Endothelial cell of umbilical vein (primary cell): ENCODE measurements at regions not wholly inside any gene's neighbourhood (a gene's known extent, or its start where the extent isn't known, plus 50 kb on each side); places are given as distances from the start of the nearest gene placed in this dataset.

ENCODE experiments used
- BruUV-seq: library from RNA; stranded (reverse); fragments of 400-500 nt; replicated peaks from 2 replicates; lab custom pipeline; 2021; lab: Mats Ljungman, UMichigan
- CTCF ChIA-PET: fragments of 300-600, 350-600 bp; sonication (Branson Sonifier 250); formaldehyde crosslinking; loops from one replicate; lab custom pipeline; 2021; ENCODE audit warnings: antibody characterized with exemption, inconsistent platforms; lab: Charles Lee
- POLR2A ChIA-PET: fragments of 300-600, 350-600 bp; sonication (Branson Sonifier 250); formaldehyde crosslinking; loops from one replicate; lab custom pipeline; 2021; ENCODE audit warnings: antibody characterized with exemption, inconsistent platforms; lab: Charles Lee
- DNase-seq: peaks from one replicate; pipeline ENCODE4 v3.0.0-alpha.2; 2011; ENCODE audit warnings: low read depth, low spot score
- FAIRE-seq: peaks from 2 replicates; lab custom pipeline; 2011; peaks lifted over from hg19 to GRCh38; lab: Jason Lieb, UNC
- H2AFZ ChIP-seq: 2 replicates; pipeline ENCODE4 v1.6.0; 2012; ENCODE audit warnings: low read depth, low read length, control low read depth, inconsistent platforms
- H3K27ac ChIP-seq: 2 replicates; pipeline ENCODE4 v1.5.1; 2011; ENCODE audit warnings: low read depth, mild to moderate bottlenecking, control low read depth, low read length, moderate library complexity; ENCODE audit not compliant: insufficient read depth
- H3K27me3 ChIP-seq, 2 experiments: 2 replicates each; pipeline versions ENCODE4 v1.6.0 to v1.6.1; 2011; ENCODE audit warnings: low read length in 2 of 2, mixed read lengths in 1 of 2; ENCODE audit not compliant: control insufficient read depth in 2 of 2, insufficient read depth in 2 of 2
- H3K36me3 ChIP-seq, 2 experiments: 2 replicates in 1 of 2; 3 replicates in 1 of 2; pipeline ENCODE4 v1.5.1; 2011; ENCODE audit warnings: low read length in 2 of 2, mild to moderate bottlenecking in 1 of 2, moderate library complexity in 1 of 2; ENCODE audit not compliant: control insufficient read depth in 2 of 2, insufficient read depth in 2 of 2; ENCODE audit errors: extremely low read depth in 1 of 2
- H3K4me1 ChIP-seq: 3 replicates; pipeline ENCODE4 v1.5.1; 2011; ENCODE audit warnings: mild to moderate bottlenecking, low read length; ENCODE audit not compliant: control insufficient read depth, insufficient read depth; ENCODE audit errors: extremely low read depth
- H3K4me2 ChIP-seq: 2 replicates; pipeline ENCODE4 v1.6.1; 2011; ENCODE audit warnings: low read length, control low read depth, mixed read lengths; ENCODE audit not compliant: insufficient read depth
- H3K4me3 ChIP-seq, 3 experiments: fragments of 200-600 bp in 1 of 3; sonication (generic), shearing (Covaris generic) in 1 of 3; replicated peaks in 1 of 3; 2 replicates each; pipeline ENCODE4 v1.5.1; 2011 to 2016; ENCODE audit warnings: control low read depth in 3 of 3, low read length in 3 of 3, mild to moderate bottlenecking in 2 of 3, inconsistent platforms in 1 of 3, low read depth in 1 of 3, moderate library complexity in 1 of 3; ENCODE audit not compliant: insufficient read depth in 1 of 3
- H3K79me2 ChIP-seq: 2 replicates; pipeline ENCODE4 v1.6.0; 2012; ENCODE audit warnings: low read length, inconsistent platforms; ENCODE audit not compliant: control insufficient read depth, insufficient read depth
- H3K9ac ChIP-seq: replicated peaks from 2 replicates; pipeline ENCODE3; 2011; ENCODE audit warnings: low read length, control low read depth; ENCODE audit not compliant: insufficient read depth; ENCODE audit errors: extremely low read depth
- H3K9me1 ChIP-seq: replicated peaks from 3 replicates; pipeline ENCODE4 v1.6.0; 2011; ENCODE audit warnings: mild to moderate bottlenecking, low read length; ENCODE audit not compliant: control insufficient read depth, insufficient read depth; ENCODE audit errors: extremely low read depth
- H3K9me3 ChIP-seq: replicated peaks from 2 replicates; pipeline ENCODE4 v1.5.1; 2012; ENCODE audit warnings: low read length, inconsistent platforms; ENCODE audit not compliant: control insufficient read depth, insufficient read depth
- H4K20me1 ChIP-seq: replicated peaks from 2 replicates; pipeline ENCODE3; 2011; ENCODE audit warnings: mild to moderate bottlenecking, low read length; ENCODE audit not compliant: control insufficient read depth, insufficient read depth; ENCODE audit errors: extremely low read depth
- EZH2 ChIP-seq: IDR thresholded peaks from 2 replicates; pipeline ENCODE4 v1.6.1; 2012; ENCODE audit warnings: borderline replicate concordance, low read depth, mild to moderate bottlenecking, moderate library complexity, low read length, inconsistent platforms; ENCODE audit not compliant: severe bottlenecking
- FOS ChIP-seq: IDR thresholded peaks from 2 replicates; pipeline ENCODE4 v1.6.1; 2011; ENCODE audit warnings: mild to moderate bottlenecking, low read length, moderate library complexity, borderline replicate concordance; ENCODE audit not compliant: insufficient read depth
- GATA2 ChIP-seq: IDR thresholded peaks from 2 replicates; pipeline ENCODE4 v1.7.0; 2011; ENCODE audit warnings: low read depth, mild to moderate bottlenecking, moderate library complexity, mixed read lengths, low read length; ENCODE audit not compliant: insufficient read length, insufficient read depth
- JUN ChIP-seq: IDR thresholded peaks from 2 replicates; pipeline ENCODE4 v1.6.1; 2011; ENCODE audit warnings: borderline replicate concordance, low read depth; ENCODE audit not compliant: insufficient read length, insufficient read depth
- MAX ChIP-seq: IDR thresholded peaks from 2 replicates; pipeline ENCODE4 v1.6.1; 2011; ENCODE audit not compliant: insufficient read depth, insufficient read length
- MYC ChIP-seq: IDR thresholded peaks from one replicate; pipeline ENCODE4 v1.6.1; 2011; ENCODE audit warnings: mild to moderate bottlenecking, low read depth, low read length
- POLR2A ChIP-seq: IDR thresholded peaks from 2 replicates; pipeline ENCODE4 v1.6.1; 2012; ENCODE audit warnings: low read depth, mild to moderate bottlenecking, control low read depth, low read length
- POLR2AphosphoS5 ChIP-seq: IDR thresholded peaks from 2 replicates; pipeline ENCODE4 v1.6.1; 2012; ENCODE audit warnings: low read depth, mild to moderate bottlenecking, control low read depth, low read length, moderate library complexity; ENCODE audit not compliant: insufficient read depth
- dilution Hi-C: fragments of 300-500 bp; cut with MboI; formaldehyde crosslinking; loops from one replicate; pipeline ENCODE4 v1.15.0; 2019; ENCODE audit warnings: low sequenced_read_pairs; ENCODE audit not compliant: extremely low pct_ligation_motif_present
- intact Hi-C: fragments of 100-400 bp; cut with micrococcal nuclease; formaldehyde crosslinking; loops from one replicate; pipeline ENCODE4 v1.10.0; 2022
- TF ChIP-seq, protein P1 (sequence below), 2 donors: IDR thresholded peaks; 1 replicate in 1 of 2; 2 replicates in 1 of 2; pipeline ENCODE4 v1.5.1; 2011; ENCODE audit warnings: low read length in 2 of 2, mild to moderate bottlenecking in 2 of 2, moderate library complexity in 2 of 2, control low read depth in 1 of 2, inconsistent platforms in 1 of 2, low read depth in 1 of 2; ENCODE audit not compliant: insufficient read depth in 1 of 2; ENCODE audit errors: extremely low read depth in 1 of 2

DNA sequence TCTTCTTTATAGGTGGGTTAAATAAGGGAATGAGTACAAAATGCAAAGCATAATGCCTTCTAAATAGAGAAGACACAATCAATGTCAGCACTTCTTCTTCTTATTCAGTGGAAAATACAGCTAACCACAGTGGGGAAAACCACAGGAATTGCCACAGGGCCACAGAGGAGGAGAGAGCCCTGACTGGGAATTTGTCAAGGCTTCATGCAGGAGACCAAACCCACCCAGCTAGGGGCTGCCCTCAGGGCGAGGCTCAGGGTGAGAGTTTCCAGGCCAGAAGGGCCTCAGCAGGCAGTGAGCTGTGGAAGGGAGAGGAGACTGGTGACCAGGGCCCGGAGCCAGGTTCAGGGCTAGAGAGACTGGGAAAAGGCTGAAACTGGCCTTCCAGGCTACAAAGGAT lies 279.1 kb downstream of the MSX2 start:
- FAIRE-seq (no peak), DNase-seq (no peak)
- no peaks in the 10 kb centered on the region for H3K9me3 ChIP-seq
- no peaks in the 10 kb centered on the region for H3K27me3 ChIP-seq
- no peaks in the 10 kb centered on the region for H4K20me1 ChIP-seq
- H2AFZ ChIP-seq: no peak overlapping the region
- TF ChIP-seq GATA2: no peak
- TF ChIP-seq JUN: no peak
- no peak for TF ChIP-seq MYC
- no peak for TF ChIP-seq EZH2
- no peak for TF ChIP-seq MAX
- TF ChIP-seq POLR2AphosphoS5: no peak
- TF ChIP-seq POLR2A: no peak
- TF ChIP-seq FOS: no peak
- TF ChIP-seq, protein P1, sequence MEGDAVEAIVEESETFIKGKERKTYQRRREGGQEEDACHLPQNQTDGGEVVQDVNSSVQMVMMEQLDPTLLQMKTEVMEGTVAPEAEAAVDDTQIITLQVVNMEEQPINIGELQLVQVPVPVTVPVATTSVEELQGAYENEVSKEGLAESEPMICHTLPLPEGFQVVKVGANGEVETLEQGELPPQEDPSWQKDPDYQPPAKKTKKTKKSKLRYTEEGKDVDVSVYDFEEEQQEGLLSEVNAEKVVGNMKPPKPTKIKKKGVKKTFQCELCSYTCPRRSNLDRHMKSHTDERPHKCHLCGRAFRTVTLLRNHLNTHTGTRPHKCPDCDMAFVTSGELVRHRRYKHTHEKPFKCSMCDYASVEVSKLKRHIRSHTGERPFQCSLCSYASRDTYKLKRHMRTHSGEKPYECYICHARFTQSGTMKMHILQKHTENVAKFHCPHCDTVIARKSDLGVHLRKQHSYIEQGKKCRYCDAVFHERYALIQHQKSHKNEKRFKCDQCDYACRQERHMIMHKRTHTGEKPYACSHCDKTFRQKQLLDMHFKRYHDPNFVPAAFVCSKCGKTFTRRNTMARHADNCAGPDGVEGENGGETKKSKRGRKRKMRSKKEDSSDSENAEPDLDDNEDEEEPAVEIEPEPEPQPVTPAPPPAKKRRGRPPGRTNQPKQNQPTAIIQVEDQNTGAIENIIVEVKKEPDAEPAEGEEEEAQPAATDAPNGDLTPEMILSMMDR (IDR thresholded peaks at IDR 0.05; ENCODE audit: extremely low read depth in 1 of 2, insufficient read depth in 1 of 2, low read depth in 1 of 2, low read length in 2 of 2): no peak
- intact Hi-C loops: no loop called here
- no TSS peak for BruUV-seq
- H3K9me1 ChIP-seq: no peaks in the 10 kb centered on the region
- no peaks in the 10 kb centered on the region for H3K4me1 ChIP-seq
- no peaks in the 10 kb centered on the region for H3K36me3 ChIP-seq
- H3K4me3 ChIP-seq: no peak overlapping the region
- dilution Hi-C loops: no loop called here
- CTCF ChIA-PET: no interaction called here
- H3K27ac ChIP-seq: no peak overlapping the region
- no peaks in the 10 kb centered on the region for H3K79me2 ChIP-seq
- H3K9ac ChIP-seq: no peak overlapping the region
- POLR2A ChIA-PET: no interaction called here
- no peak overlapping the region for H3K4me2 ChIP-seq
